Cardiac muscle cell (in vitro differentiated cells and primary cell): ENCODE measurements at regions not wholly inside any gene's neighbourhood (a gene's known extent, or its start where the extent isn't known, plus 50 kb on each side); places are given as distances from the start of the nearest gene placed in this dataset.
"Not testable (repeated sequence)": the region's sequence is repeated elsewhere in the genome, so short reads cannot be mapped to it uniquely, and the experiment has no call there.

Experiments
- DNase-seq, 2 donors: peaks; one replicate each; pipeline versions ENCODE4 v3.0.0 to v3.0.0-alpha.2; 2010 to 2017; ENCODE audit warnings: low read depth in 1 of 2, low spot score in 1 of 2
- H3K27ac ChIP-seq: fragments of 200-600 bp; sonication (generic); 2 replicates; pipeline ENCODE4 v1.5.1; 2016
- H3K27me3 ChIP-seq: fragments of 200-600 bp; sonication (generic); 2 replicates; pipeline ENCODE4 v1.6.0; 2016; ENCODE audit warnings: control low read depth
- H3K36me3 ChIP-seq: fragments of 200-600 bp; sonication (generic); 2 replicates; pipeline ENCODE4 v1.5.1; 2016; ENCODE audit warnings: control low read depth
- H3K4me1 ChIP-seq: fragments of 200-600 bp; sonication (generic); 2 replicates; pipeline ENCODE4 v1.8.1; 2017; ENCODE audit warnings: low read depth, mild to moderate bottlenecking, mixed run types
- H3K4me3 ChIP-seq: fragments of 200-600 bp; sonication (generic); 2 replicates; pipeline ENCODE4 v1.5.1; 2016; ENCODE audit warnings: mild to moderate bottlenecking
- H3K9me3 ChIP-seq: fragments of 200-600 bp; sonication (generic); 2 replicates; pipeline ENCODE4 v1.5.1; 2017; ENCODE audit warnings: low read depth, mild to moderate bottlenecking, control low read depth
- CTCF ChIP-seq: IDR thresholded peaks from 2 replicates; pipeline ENCODE4 v1.5.1; 2012; ENCODE audit warnings: low read depth, mild to moderate bottlenecking, low read length

GRCh38 chr3:13188975-13189374, 115.7 kb upstream of the IQSEC1 start:
- DNase-seq: no peak
- Histone ChIP-seq H3K36me3 (no peaks in the 10 kb centered on the region), H3K4me1 (no peaks in the 10 kb centered on the region), H3K27ac (no peak overlapping the region), H3K27me3 (no peaks in the 10 kb centered on the region), H3K4me3 (no peak overlapping the region), H3K9me3 (no peaks in the 10 kb centered on the region)
- no peak for TF ChIP-seq CTCF

GRCh38 chr3:13188181-13188779, 115.1 kb upstream of the IQSEC1 start:
- no peaks in the 10 kb centered on the region for H3K4me1 ChIP-seq
- no peaks in the 10 kb centered on the region for H3K36me3 ChIP-seq
- H3K4me3 ChIP-seq: no peak overlapping the region
- TF ChIP-seq CTCF: no peak
- no peak for DNase-seq
- H3K27ac ChIP-seq: no peak overlapping the region
- H3K27me3 ChIP-seq: no peaks in the 10 kb centered on the region
- no peaks in the 10 kb centered on the region for H3K9me3 ChIP-seq

- TF ChIP-seq CTCF: no peak
- Histone ChIP-seq H3K36me3 (no peaks in the 10 kb centered on the region), H3K27ac (no peak overlapping the region), H3K9me3 (no peaks in the 10 kb centered on the region), H3K4me1 (no peaks in the 10 kb centered on the region), H3K4me3 (no peak overlapping the region), H3K27me3 (no peaks in the 10 kb centered on the region)
- no peak for DNase-seq
Measured at GRCh38 chr3:13187593-13187992, 114.4 kb upstream of the IQSEC1 start.

GRCh38 chr3:13186435-13186815, 113.2 kb upstream of the IQSEC1 start:
- Histone ChIP-seq H3K27me3 (no peaks in the 10 kb centered on the region), H3K27ac (no peak overlapping the region), H3K4me1 (no peaks in the 10 kb centered on the region), H3K4me3 (no peak overlapping the region), H3K36me3 (no peaks in the 10 kb centered on the region), H3K9me3 (no peaks in the 10 kb centered on the region)
- DNase-seq: no peak
- TF ChIP-seq CTCF: no peak

- Histone ChIP-seq H3K4me3 (no peak overlapping the region), H3K27ac (no peak overlapping the region), H3K4me1 (no peaks in the 10 kb centered on the region), H3K9me3 (no peaks in the 10 kb centered on the region), H3K36me3 (no peaks in the 10 kb centered on the region), H3K27me3 (no peaks in the 10 kb centered on the region)
- no peak for DNase-seq
- no peak for TF ChIP-seq CTCF
Measured at GRCh38 chr3:13185737-13186434, 112.7 kb upstream of the IQSEC1 start.

GRCh38 chr3:13179582-13180210, 106.5 kb upstream of the IQSEC1 start:
- not testable (repeated sequence) for H3K9me3 ChIP-seq, H3K27me3 ChIP-seq, H3K4me3 ChIP-seq, H3K4me1 ChIP-seq, H3K27ac ChIP-seq, H3K36me3 ChIP-seq, DNase-seq
